Neural cell (in vitro differentiated cells): ENCODE measurements at regions not wholly inside any gene's neighbourhood (a gene's known extent, or its start where the extent isn't known, plus 50 kb on each side); places are given as distances from the start of the nearest gene placed in this dataset.

ENCODE experiments used
- EP300 ChIP-seq: fragments of 450-650 bp; conservative IDR thresholded peaks from 2 replicates; pipeline ENCODE4 v1.6.1; 2014; ENCODE audit warnings: antibody characterized with exemption, mild to moderate bottlenecking, moderate library complexity; ENCODE audit not compliant: poor library complexity, severe bottlenecking
- EZH2 ChIP-seq: fragments of 200-600, 300-800 bp; shearing (Covaris generic), sonication (generic); IDR thresholded peaks from 2 replicates; pipeline ENCODE4 v1.6.1; 2014; ENCODE audit warnings: antibody characterized with exemption, low read length, borderline replicate concordance, mild to moderate bottlenecking; ENCODE audit not compliant: insufficient read depth, poor library complexity, severe bottlenecking
- MXI1 ChIP-seq: fragments of 450-650 bp; conservative IDR thresholded peaks from 2 replicates; pipeline ENCODE4 v1.6.1; 2014; ENCODE audit warnings: antibody characterized with exemption, mild to moderate bottlenecking; ENCODE audit not compliant: poor library complexity, severe bottlenecking
- POLR2AphosphoS5 ChIP-seq: IDR thresholded peaks from 2 replicates; pipeline ENCODE4 v1.6.1; 2012
- RAD21 ChIP-seq: fragments of 450-650 bp; conservative IDR thresholded peaks from 2 replicates; pipeline ENCODE4 v1.6.1; 2014; ENCODE audit warnings: antibody characterized with exemption, mild to moderate bottlenecking, moderate library complexity
- REST ChIP-seq: IDR thresholded peaks from 2 replicates; pipeline ENCODE4 v1.6.1; 2012; ENCODE audit warnings: borderline replicate concordance
- TAF1 ChIP-seq: IDR thresholded peaks from 2 replicates; pipeline ENCODE4 v1.6.1; 2012; ENCODE audit warnings: low read depth
- TF ChIP-seq, protein P1 (sequence below): fragments of 450-650 bp; IDR thresholded peaks from 2 replicates; pipeline ENCODE4 v1.5.1; 2014; ENCODE audit warnings: antibody characterized with exemption, mild to moderate bottlenecking, moderate library complexity; ENCODE audit not compliant: poor library complexity, severe bottlenecking

DNA sequence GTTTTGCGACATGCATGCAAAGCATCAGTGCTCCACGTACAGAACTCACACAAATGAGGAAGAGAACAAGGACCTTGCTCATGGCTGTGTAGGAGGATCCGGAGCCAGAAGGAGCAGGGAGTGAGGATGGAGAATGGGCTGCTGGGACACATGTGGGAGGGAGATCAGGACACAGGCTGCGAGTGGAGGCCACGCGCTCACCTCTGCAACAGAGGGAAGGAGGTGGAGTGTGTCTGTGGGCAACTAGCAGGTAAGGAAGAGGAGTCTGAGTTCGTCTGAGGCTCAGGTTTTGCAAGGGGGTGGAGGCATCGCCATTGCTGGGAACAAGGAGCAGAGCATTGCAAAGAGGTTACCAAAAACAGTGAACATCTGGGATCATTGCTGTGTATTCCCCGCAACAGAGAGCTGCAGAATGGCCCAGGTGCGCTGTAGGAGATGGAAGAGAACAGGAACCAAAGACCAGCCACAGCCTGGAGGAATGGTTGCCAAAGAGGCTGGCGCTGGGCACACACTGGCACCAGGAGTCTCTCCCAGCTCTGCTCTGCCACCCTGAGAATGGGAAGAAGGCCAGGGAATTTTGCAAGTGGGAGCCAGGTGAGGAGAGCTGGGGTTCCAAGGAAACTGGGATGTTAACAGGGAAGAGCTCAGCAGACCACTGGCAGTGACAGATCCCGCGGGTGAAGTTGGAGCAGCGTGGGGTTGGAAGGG, 90.0 kb upstream of the RPS6KA2 start:
- TF ChIP-seq, protein P1, sequence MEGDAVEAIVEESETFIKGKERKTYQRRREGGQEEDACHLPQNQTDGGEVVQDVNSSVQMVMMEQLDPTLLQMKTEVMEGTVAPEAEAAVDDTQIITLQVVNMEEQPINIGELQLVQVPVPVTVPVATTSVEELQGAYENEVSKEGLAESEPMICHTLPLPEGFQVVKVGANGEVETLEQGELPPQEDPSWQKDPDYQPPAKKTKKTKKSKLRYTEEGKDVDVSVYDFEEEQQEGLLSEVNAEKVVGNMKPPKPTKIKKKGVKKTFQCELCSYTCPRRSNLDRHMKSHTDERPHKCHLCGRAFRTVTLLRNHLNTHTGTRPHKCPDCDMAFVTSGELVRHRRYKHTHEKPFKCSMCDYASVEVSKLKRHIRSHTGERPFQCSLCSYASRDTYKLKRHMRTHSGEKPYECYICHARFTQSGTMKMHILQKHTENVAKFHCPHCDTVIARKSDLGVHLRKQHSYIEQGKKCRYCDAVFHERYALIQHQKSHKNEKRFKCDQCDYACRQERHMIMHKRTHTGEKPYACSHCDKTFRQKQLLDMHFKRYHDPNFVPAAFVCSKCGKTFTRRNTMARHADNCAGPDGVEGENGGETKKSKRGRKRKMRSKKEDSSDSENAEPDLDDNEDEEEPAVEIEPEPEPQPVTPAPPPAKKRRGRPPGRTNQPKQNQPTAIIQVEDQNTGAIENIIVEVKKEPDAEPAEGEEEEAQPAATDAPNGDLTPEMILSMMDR = no peak
- no peak for TF ChIP-seq POLR2AphosphoS5
- no peak for TF ChIP-seq REST
- no peak for TF ChIP-seq MXI1
- no peak for TF ChIP-seq EZH2
- TF ChIP-seq TAF1 = no peak
- no peak for TF ChIP-seq EP300
- no peak for TF ChIP-seq RAD21
